ENCODE measurements at regions not wholly inside any gene's neighbourhood (a gene's known extent, or its start where the extent isn't known, plus 50 kb on each side); places are given as distances from the start of the nearest gene placed in this dataset.

- TF ChIP-seq SP2 (IDR thresholded peaks at IDR 0.05; ENCODE audit: low read length), result no peak
- no peak for TF ChIP-seq POLR2A (IDR thresholded peaks at IDR 0.05; ENCODE audit: control extremely low read depth in 1 of 2, low read depth in 2 of 2, low read length in 2 of 2)
- no peak for TF ChIP-seq EGR1 (IDR thresholded peaks at IDR 0.05; ENCODE audit: borderline replicate concordance, low read depth, low read length)
- TF ChIP-seq EP300 (IDR thresholded peaks at IDR 0.05; ENCODE audit: borderline replicate concordance in 1 of 2, low read depth in 2 of 2, low read length in 2 of 2), result no peak
- TF ChIP-seq POLR2AphosphoS5 (IDR thresholded peaks at IDR 0.05; ENCODE audit: low read depth, low read length), result no peak
- TF ChIP-seq, protein P1, sequence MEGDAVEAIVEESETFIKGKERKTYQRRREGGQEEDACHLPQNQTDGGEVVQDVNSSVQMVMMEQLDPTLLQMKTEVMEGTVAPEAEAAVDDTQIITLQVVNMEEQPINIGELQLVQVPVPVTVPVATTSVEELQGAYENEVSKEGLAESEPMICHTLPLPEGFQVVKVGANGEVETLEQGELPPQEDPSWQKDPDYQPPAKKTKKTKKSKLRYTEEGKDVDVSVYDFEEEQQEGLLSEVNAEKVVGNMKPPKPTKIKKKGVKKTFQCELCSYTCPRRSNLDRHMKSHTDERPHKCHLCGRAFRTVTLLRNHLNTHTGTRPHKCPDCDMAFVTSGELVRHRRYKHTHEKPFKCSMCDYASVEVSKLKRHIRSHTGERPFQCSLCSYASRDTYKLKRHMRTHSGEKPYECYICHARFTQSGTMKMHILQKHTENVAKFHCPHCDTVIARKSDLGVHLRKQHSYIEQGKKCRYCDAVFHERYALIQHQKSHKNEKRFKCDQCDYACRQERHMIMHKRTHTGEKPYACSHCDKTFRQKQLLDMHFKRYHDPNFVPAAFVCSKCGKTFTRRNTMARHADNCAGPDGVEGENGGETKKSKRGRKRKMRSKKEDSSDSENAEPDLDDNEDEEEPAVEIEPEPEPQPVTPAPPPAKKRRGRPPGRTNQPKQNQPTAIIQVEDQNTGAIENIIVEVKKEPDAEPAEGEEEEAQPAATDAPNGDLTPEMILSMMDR (IDR thresholded peaks at IDR 0.05; ENCODE audit: control extremely low read depth in 1 of 3, insufficient read depth in 1 of 3, low read depth in 1 of 3, low read length in 3 of 3), result no peak
- TF ChIP-seq GTF2F1 (IDR thresholded peaks at IDR 0.05; ENCODE audit: borderline replicate concordance, low read depth, low read length), result no peak
- TF ChIP-seq CHD2 (IDR thresholded peaks at IDR 0.05; ENCODE audit: low read length), result no peak
- TF ChIP-seq YY1 (IDR thresholded peaks at IDR 0.05; ENCODE audit: low read depth, low read length), result no peak
- TF ChIP-seq CEBPB (IDR thresholded peaks at IDR 0.05; ENCODE audit: low read depth, low read length), result no peak
- TF ChIP-seq, protein P2, sequence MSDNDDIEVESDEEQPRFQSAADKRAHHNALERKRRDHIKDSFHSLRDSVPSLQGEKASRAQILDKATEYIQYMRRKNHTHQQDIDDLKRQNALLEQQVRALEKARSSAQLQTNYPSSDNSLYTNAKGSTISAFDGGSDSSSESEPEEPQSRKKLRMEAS (IDR thresholded peaks at IDR 0.05), result no peak
- no peak for TF ChIP-seq SIX5 (IDR thresholded peaks at IDR 0.05; ENCODE audit: low read depth, low read length)
- TF ChIP-seq MAFK (IDR thresholded peaks at IDR 0.05; ENCODE audit: low read depth, low read length), result no peak
- TF ChIP-seq JUND (IDR thresholded peaks at IDR 0.05; ENCODE audit: low read length), result no peak
Observed at GRCh38 chr10:123229927-123230630, 75.9 kb downstream of the BUB3 start.

Data from H1 (cell line).